Stimulated activated CD8-positive, alpha-beta memory T cell treated with anti-CD3 and anti-CD28 coated beads, Interleukin-4, amount 100 ng/mL, for 48 hours (primary cell): ENCODE measurements at regions not wholly inside any gene's neighbourhood (a gene's known extent, or its start where the extent isn't known, plus 50 kb on each side); places are given as distances from the start of the nearest gene placed in this dataset.
"Not testable (repeated sequence)": the region's sequence is repeated elsewhere in the genome, so short reads cannot be mapped to it uniquely, and the experiment has no call there.

Experiments
- DNase-seq: peaks from one replicate; pipeline ENCODE4 v3.0.0-alpha.2; 2020

- no peak for DNase-seq
Observed at GRCh38 chrX:13179100-13179499, 134.7 kb upstream of the FAM9C start.

- DNase-seq, result no peak
Observed at GRCh38 chrX:13177921-13178566, 133.6 kb upstream of the FAM9C start.

DNA sequence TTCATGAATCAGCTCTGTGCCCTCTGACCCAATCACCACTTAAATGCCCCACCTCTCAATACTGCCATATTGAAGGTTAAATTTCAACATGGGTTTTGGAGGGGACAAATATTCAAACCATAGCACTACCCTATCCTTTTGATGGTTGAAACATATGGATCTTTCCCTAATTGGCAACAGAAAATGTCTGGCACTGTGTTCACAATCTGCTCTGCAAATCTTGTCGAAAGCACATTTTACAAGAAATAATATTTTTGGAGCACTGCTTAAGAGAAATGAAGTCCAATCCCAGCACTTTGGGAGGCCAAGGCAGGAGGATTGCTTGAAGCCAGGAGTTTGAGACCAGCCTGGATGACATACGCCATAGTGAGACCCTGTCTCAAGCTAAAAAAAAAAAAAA lies 130.6 kb upstream of the FAM9C start:
- DNase-seq, result no peak

DNA sequence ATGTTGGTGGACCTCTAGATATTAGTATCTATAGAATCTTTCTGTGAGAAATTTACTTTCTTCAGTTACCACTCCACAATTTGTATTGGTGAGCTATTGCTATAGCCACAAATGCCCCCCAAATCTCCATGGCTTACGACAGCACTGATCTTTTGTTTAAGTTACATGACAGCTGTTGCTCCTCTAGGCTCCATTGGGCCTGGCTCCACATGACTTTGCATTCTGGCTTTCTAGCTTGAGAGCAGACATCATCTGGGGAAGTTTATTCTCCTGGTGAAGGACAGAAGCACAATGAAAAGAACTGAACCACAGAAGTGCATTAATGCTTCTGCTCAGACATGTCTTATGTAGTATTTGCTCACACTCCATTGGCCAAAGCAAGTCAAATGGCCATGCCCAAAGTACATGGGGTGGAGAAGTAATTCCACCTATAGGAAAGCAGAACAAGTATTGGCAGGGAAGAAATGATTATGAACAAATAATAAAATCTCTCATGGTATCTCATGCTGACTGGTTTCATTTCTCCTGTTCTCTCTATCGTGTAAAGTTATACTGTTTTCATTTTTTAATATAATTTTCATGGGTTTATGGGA lies 126.6 kb upstream of the FAM9C start:
- no peak for DNase-seq

DNA sequence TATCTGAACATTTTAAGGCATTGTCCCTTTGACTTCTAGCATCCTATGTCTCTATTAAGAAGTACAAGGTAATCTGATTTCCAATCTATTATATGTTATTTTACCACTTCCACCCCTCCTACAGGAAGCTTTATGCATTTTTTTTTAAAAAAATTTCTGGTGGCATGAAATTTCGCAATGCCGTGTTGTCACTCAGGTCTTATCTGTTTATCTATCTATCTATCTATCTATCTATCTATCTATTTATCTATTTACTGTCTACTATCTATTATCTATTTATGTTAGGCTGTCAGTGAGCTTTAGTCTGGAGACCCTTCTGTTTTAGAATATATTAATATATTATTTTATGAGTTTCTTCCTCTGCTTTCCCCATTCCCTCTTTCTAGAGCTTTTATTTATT lies 125.3 kb upstream of the FAM9C start:
- DNase-seq, result no peak

DNA sequence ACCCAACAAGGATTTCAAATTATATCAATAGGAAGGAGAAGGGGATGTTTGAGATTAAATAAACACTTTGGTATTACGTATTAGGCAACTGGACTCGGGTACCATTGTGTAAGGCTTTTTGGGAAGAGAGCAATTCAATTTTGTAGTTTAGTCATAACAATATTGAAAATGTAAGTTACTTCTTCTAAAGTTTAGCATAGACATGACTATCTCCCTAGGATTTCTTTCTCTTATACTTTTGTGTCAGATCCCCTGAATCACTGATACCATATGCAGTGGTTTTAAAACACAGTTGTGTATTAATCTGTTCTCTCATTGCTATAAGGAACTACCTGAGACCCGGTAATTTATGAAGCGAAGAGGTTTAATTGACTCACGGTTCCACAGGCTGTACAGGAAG lies 123.8 kb upstream of the FAM9C start:
- no peak for DNase-seq

DNA sequence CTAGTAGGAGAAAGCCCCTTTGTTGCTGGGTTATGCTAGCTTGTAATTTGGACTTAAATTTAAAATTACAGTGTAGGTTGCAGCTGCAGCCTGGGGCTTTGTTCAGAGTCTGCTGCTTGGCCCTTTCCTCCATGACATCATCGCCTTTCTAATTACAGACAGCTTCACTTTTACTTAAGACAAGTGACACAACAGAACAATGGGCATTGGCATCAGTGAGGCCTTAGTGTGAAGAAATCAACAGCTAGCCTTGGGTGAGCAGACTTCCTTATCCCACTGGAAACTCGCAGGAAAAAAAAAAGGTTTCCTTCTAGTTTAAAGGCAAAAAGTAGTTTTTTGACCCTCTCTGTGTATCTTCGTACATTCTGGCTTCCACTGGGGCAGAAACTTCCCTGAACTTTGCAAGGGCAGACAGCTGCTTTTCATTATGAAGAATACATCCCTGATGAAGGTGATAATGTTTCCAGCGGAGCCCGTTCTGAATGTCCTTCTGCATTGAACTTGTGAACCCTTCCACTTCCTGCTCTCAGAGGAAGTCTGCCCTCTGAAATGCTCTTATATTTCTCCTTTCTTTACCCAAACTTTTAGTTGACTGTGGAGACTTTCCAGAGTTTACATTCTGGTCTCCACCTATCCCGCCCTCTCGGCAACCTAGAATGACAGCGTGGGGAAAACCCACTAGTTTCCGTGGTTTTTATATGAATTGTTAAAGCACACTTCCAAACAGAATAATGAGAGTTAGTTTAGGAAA lies 123.2 kb upstream of the FAM9C start:
- DNase-seq, result no peak

- no peak for DNase-seq
Observed at GRCh38 chrX:13165266-13166189, 121.1 kb upstream of the FAM9C start.

- no peak for DNase-seq
Observed at GRCh38 chrX:13164611-13165010, 120.2 kb upstream of the FAM9C start.

DNA sequence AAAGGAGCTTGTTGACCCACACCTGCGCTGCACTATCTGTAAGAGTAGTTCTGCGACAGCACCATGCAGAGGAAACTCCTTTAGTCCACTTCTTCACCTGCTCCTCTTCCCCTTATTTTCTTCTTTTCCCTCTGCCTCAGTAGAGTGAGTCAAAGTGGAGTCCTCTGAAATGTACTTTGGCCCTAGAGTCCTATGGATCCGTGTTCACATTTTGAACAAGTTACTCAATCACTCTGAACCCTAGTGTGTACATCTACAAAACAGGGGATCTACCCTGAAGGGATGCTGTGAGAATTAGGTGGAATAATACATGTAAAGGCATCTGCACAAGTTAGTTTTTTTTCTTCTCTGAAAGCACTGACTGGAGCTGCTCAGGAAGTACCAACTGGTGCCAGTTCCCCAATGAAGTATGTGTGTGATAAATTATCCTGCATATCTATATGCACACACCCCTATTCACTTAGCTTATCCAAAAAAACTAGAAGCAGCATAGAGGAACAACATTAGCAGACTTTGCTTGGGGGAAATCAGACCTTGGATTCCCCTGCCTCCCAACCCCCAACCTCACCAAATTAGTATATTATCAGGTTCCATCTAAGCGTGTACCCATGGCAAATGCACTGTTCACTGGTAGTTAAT lies 118.5 kb upstream of the FAM9C start:
- no peak for DNase-seq

- no peak for DNase-seq
Observed at GRCh38 chrX:13159886-13160285, 115.5 kb upstream of the FAM9C start.

DNA sequence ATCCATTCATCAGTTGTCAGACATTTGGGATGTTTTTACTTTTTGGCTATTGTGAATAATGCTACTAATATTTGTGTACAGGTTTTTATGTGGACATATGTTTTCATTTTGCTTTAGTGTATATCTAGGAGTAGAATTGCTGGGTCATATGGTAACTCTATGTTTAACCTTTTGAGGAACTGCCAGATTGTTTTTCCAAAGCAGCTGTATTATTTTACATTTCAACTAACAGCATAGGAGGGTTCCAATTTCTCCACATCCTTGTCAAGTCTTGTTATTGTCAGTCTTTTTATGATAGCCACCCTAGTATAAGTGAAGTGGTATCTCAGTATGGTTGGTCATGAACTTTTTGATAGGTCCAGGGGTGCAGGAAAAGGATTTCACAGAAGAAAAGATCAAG lies 114.5 kb upstream of the FAM9C start:
- DNase-seq, result no peak

DNA sequence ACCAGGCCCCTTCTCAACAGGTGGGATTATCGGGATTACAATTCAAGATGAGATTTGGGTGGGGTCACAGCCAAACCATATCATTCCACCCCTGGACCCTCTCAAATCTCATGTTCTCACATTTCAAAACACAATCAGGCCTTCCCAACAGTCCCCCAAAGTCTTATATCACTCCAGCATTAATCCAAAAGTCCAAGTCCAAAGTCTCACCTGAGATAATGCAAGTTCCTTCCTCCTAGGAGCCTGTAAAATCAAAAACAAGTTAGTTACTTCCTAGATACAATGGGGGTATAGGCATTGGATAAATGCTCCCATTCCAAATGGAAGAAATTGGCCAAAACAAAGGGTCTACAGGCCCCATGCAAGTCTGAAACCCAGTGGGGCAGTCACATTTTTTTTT lies 111.1 kb upstream of the FAM9C start:
- not testable (repeated sequence) for DNase-seq

DNA sequence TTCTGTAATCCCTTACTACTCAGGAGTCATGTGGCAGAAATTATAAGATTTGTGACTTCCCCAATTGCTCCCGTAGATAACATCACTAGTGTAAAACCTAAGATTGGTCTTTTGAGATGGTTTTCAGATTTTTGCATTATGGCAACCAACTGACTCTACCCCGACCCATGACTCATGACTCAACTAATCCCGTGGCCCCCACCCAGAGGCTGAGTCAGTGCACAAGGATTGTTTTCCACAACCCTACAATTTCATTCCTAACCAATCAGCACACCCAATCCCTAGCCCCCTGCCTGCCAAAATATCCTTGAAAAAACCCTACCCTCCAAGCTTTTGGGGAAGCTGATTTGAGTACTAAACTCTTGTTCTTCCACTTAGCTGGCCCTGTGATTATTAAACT lies 109.4 kb upstream of the FAM9C start:
- DNase-seq, result no peak

DNA sequence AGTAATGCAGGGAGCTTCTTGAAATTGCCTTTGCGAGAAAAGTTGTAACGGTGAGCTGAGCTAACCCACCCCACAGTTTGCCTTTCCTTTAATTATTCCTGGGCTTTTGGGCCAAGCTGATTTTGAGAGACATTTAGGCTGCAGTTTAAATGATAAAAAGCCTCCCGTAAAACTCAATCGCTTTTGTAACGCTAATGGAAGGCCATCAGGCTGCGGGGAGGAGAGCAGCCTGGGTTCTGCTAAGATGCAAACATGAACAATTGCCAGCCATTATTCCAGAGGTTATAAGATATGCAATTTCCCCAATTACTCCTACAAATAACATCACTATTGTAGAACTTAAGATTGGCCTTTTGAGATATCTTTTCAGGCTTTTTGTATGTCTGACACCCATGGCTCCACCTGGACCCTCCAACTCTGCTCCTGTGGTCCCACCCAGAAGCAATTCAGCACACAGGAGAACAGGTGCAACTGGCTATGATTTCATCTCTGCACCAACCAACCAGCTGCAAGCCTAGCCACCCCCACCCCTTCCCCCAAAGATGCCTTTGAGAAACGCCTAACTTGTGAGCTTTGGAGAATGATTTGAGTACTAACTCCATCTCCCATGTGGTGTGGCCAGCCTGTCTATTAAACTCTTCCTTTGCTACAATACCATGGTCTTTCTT lies 108.2 kb upstream of the FAM9C start:
- DNase-seq, result no peak

- DNase-seq, result no peak
Observed at GRCh38 chrX:13151828-13152517, 107.6 kb upstream of the FAM9C start.

GRCh38 chrX:13149702-13150350 lies 105.4 kb upstream of the FAM9C start:
- DNase-seq, result no peak

DNA sequence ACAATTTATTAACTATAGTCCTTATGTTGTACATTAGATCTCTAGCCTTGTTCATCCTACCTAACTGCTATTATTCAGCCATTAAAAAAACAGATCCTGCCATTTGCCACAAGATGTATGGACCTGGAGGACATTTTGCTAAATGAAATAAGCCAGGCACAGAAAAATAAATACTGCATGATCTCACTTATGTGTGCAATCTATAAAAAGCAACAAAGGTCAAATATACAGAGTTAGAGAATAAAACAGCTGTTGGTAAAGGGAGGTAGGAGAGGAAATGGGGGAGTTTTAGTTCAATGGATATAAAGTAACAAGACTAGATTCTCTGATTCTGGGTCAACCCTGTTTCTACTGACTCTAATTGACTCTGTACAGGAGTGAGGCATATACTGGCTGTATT lies 103.3 kb upstream of the FAM9C start:
- DNase-seq, result no peak

- DNase-seq, result no peak
Observed at GRCh38 chrX:13147147-13147546, 102.7 kb upstream of the FAM9C start.

DNA sequence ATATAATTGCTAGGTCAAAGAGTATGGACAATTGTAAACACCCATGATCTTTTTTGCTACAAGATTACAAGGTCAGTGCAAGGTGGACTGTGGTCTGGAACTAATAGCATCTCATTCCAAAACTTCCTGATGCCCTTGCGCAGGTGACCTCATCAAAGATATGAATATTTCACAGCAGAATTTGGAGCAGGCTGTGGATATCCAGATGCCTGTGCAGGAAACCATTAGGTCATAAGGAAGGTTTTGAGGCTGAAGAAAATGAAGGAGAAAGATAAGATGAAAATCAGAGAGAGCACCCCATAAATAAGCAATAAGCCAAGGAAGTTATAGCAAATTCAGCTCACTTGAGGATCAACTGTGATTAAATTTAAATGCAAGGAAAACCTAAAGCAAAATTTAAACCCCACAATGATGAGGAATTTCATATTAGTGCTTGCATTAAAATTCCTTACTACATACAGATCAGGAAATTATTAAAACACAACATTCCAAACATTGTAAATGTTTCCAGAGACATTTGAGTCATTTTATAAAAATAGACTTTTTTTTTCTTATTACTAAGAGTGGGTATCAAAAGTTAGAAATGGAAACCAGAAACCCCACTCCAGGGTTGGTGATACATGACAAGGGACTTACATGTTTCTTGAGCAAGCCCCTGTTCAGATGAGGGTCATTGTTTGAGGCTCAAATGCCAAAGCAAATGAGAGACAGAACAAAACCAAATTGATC lies 100.7 kb upstream of the FAM9C start:
- no peak for DNase-seq
